ENCODE measurements at regions not wholly inside any gene's neighbourhood (a gene's known extent, or its start where the extent isn't known, plus 50 kb on each side); places are given as distances from the start of the nearest gene placed in this dataset.

DNA sequence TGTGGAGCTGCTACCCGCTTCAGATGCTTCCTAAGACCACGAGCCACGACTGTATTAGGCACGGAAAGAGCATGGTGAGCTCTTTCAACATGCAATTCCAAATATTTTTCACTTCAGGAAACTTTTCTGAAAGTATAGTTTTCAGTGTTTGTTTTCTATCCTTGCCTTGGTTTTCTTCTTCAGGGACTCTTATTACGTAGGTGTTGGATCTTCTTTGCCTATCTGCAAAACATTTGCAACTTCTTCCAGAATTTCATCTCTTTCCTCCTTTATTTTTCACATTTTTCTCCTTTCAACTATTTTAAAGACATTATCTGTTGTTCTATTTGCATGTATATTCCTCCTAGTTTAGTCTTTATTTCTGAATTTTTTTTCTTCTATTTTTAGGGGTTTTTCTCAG is 148.9 kb upstream of the LSM14A start:
- no peak for TF ChIP-seq SPI1 (IDR thresholded peaks at IDR 0.05; ENCODE audit: borderline replicate concordance, low read depth)
- TF ChIP-seq POLR2AphosphoS5 (IDR thresholded peaks at IDR 0.05; ENCODE audit: low read depth): no peak
- TF ChIP-seq, protein P1, sequence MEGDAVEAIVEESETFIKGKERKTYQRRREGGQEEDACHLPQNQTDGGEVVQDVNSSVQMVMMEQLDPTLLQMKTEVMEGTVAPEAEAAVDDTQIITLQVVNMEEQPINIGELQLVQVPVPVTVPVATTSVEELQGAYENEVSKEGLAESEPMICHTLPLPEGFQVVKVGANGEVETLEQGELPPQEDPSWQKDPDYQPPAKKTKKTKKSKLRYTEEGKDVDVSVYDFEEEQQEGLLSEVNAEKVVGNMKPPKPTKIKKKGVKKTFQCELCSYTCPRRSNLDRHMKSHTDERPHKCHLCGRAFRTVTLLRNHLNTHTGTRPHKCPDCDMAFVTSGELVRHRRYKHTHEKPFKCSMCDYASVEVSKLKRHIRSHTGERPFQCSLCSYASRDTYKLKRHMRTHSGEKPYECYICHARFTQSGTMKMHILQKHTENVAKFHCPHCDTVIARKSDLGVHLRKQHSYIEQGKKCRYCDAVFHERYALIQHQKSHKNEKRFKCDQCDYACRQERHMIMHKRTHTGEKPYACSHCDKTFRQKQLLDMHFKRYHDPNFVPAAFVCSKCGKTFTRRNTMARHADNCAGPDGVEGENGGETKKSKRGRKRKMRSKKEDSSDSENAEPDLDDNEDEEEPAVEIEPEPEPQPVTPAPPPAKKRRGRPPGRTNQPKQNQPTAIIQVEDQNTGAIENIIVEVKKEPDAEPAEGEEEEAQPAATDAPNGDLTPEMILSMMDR (IDR thresholded peaks at IDR 0.05; ENCODE audit: insufficient read depth, low read length): no peak
- no peak for TF ChIP-seq GABPA (IDR thresholded peaks at IDR 0.05; ENCODE audit: low read depth)
- TF ChIP-seq, protein P2, sequence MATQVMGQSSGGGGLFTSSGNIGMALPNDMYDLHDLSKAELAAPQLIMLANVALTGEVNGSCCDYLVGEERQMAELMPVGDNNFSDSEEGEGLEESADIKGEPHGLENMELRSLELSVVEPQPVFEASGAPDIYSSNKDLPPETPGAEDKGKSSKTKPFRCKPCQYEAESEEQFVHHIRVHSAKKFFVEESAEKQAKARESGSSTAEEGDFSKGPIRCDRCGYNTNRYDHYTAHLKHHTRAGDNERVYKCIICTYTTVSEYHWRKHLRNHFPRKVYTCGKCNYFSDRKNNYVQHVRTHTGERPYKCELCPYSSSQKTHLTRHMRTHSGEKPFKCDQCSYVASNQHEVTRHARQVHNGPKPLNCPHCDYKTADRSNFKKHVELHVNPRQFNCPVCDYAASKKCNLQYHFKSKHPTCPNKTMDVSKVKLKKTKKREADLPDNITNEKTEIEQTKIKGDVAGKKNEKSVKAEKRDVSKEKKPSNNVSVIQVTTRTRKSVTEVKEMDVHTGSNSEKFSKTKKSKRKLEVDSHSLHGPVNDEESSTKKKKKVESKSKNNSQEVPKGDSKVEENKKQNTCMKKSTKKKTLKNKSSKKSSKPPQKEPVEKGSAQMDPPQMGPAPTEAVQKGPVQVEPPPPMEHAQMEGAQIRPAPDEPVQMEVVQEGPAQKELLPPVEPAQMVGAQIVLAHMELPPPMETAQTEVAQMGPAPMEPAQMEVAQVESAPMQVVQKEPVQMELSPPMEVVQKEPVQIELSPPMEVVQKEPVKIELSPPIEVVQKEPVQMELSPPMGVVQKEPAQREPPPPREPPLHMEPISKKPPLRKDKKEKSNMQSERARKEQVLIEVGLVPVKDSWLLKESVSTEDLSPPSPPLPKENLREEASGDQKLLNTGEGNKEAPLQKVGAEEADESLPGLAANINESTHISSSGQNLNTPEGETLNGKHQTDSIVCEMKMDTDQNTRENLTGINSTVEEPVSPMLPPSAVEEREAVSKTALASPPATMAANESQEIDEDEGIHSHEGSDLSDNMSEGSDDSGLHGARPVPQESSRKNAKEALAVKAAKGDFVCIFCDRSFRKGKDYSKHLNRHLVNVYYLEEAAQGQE (IDR thresholded peaks at IDR 0.05; ENCODE audit: insufficient replicate concordance, low read depth): no peak
- H3K4me3 ChIP-seq (replicated peaks; ENCODE audit: insufficient read depth, low read length): no peak overlapping the region
- H3K27ac ChIP-seq (replicated peaks): no peak overlapping the region
- H3K27me3 ChIP-seq (ENCODE audit: insufficient read depth, poor library complexity, severe bottlenecking): no peaks in the 10 kb centered on the region
- DNase-seq (ENCODE audit: low read depth in 1 of 2, low spot score in 1 of 2): no peak

DNA sequence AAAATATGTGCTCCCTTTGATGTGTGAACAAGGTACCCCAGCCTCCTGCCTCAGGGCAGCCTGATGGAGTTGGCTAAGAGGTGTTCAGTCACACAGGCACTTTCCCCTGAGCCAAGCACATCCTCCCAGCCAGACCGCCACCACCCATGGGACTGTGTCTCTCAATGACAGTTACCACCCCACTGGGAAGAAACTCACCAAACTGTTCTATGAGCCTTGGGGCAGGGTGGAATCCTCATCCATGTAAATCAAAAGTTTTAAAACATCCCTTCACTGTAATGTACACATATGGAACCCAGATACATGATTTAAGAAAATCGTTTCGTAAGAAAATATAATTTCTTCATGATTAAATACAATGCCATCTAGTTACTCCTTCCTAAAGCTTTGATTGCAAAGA is 138.4 kb upstream of the LSM14A start:
- H3K27me3 ChIP-seq (ENCODE audit: insufficient read depth, poor library complexity, severe bottlenecking): no peaks in the 10 kb centered on the region
- no peak overlapping the region for H3K4me3 ChIP-seq (replicated peaks; ENCODE audit: insufficient read depth, low read length)
- no peak overlapping the region for H3K27ac ChIP-seq (replicated peaks)
- DNase-seq (ENCODE audit: low read depth in 1 of 2, low spot score in 1 of 2): no peak
- TF ChIP-seq, protein P2 (IDR thresholded peaks at IDR 0.05; ENCODE audit: insufficient replicate concordance, low read depth): no peak
- no peak for TF ChIP-seq SPI1 (IDR thresholded peaks at IDR 0.05; ENCODE audit: borderline replicate concordance, low read depth)
- TF ChIP-seq, protein P1 (IDR thresholded peaks at IDR 0.05; ENCODE audit: insufficient read depth, low read length): no peak
- TF ChIP-seq GABPA (IDR thresholded peaks at IDR 0.05; ENCODE audit: low read depth): no peak
- no peak for TF ChIP-seq POLR2AphosphoS5 (IDR thresholded peaks at IDR 0.05; ENCODE audit: low read depth)

DNA sequence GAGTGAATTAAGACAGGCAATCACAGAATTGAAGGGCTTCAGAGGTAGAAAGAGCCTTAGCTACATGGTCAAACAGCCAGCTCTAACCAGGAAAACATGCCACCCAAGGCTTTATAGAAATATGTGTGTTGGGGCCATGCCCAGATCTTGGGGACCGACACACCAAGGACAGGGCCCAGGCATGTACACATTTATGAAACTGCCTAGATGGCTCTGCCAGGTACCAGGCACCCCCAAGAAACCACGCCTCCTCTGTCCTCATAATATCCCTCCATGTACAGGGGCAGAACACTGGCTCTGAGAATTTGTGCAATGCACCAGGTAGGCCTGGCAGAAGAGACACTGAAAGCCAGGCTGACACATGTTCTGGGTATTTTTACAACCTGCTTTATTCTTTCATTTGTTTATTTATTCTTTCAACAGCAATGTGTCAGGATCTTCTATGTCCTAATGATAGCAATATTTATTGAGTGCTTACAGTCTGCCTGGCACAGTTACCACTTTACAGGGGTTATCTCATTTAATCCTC is 137.9 kb upstream of the LSM14A start:
- Histone ChIP-seq H3K27ac (replicated peaks) (no peak overlapping the region), H3K27me3 (ENCODE audit: insufficient read depth, poor library complexity, severe bottlenecking) (no peaks in the 10 kb centered on the region), H3K4me3 (replicated peaks; ENCODE audit: insufficient read depth, low read length) (no peak overlapping the region)
- TF ChIP-seq GABPA (IDR thresholded peaks at IDR 0.05; ENCODE audit: low read depth) (no peak), SPI1 (IDR thresholded peaks at IDR 0.05; ENCODE audit: borderline replicate concordance, low read depth) (no peak), POLR2AphosphoS5 (IDR thresholded peaks at IDR 0.05; ENCODE audit: low read depth) (no peak)
- TF ChIP-seq, protein P1 (IDR thresholded peaks at IDR 0.05; ENCODE audit: insufficient read depth, low read length): no peak
- TF ChIP-seq, protein P2 (IDR thresholded peaks at IDR 0.05; ENCODE audit: insufficient replicate concordance, low read depth): no peak
- no peak for DNase-seq (ENCODE audit: low read depth in 1 of 2, low spot score in 1 of 2)

Data from HL-60 (cell line).